CD4-positive, CD25-positive, alpha-beta regulatory T cell (primary cell): ENCODE measurements at regions not wholly inside any gene's neighbourhood (a gene's known extent, or its start where the extent isn't known, plus 50 kb on each side); places are given as distances from the start of the nearest gene placed in this dataset.
"Not testable (repeated sequence)": the region's sequence is repeated elsewhere in the genome, so short reads cannot be mapped to it uniquely, and the experiment has no call there.

Experiments
- ATAC-seq, 2 donors: fragments of 150-1000 bp; cut with Tn5 transposase; one replicate each; pipeline ENCODE4 v1.10.0; 2021; ENCODE audit warnings: low read depth in 2 of 2, moderate number of reproducible peaks in 2 of 2, moderate library complexity in 1 of 2
- DNase-seq, 3 donors: peaks; one replicate each; pipeline versions ENCODE4 v3.0.0 to v3.0.0-alpha.2; 2012 to 2022; ENCODE audit warnings: mixed read lengths in 1 of 3
- H3K27ac ChIP-seq: one replicate; pipeline ENCODE4 v1.7.0; 2013; ENCODE audit warnings: mild to moderate bottlenecking, low read length; ENCODE audit not compliant: insufficient read depth, poor library complexity, severe bottlenecking
- H3K27me3 ChIP-seq: one replicate; pipeline ENCODE4 v1.7.0; 2013; ENCODE audit warnings: low read length; ENCODE audit not compliant: control insufficient read depth, insufficient read depth
- H3K36me3 ChIP-seq: one replicate; pipeline ENCODE4 v1.7.0; 2013; ENCODE audit warnings: mild to moderate bottlenecking, low read length, moderate library complexity; ENCODE audit not compliant: control insufficient read depth, insufficient read depth
- H3K4me1 ChIP-seq: 2 replicates; pipeline ENCODE4 v1.7.0; 2013; ENCODE audit warnings: mild to moderate bottlenecking, low read length; ENCODE audit not compliant: insufficient read depth, control insufficient read depth, poor library complexity, severe bottlenecking
- H3K4me3 ChIP-seq: one replicate; pipeline ENCODE4 v1.7.0; 2013; ENCODE audit warnings: low read depth, mild to moderate bottlenecking, low read length, moderate library complexity
- H3K9me3 ChIP-seq, 2 experiments: 1 replicate in 1 of 2; 2 replicates in 1 of 2; pipeline ENCODE4 v1.7.0; 2013; ENCODE audit warnings: low read length in 2 of 2, mild to moderate bottlenecking in 1 of 2, moderate library complexity in 1 of 2; ENCODE audit not compliant: control insufficient read depth in 2 of 2
- H3K27ac Mint-ChIP-seq, 3 donors: one replicate each; pipeline ENCODE4 v1.8.0; 2020 to 2022; ENCODE audit warnings: mild to moderate bottlenecking in 3 of 3, mixed read lengths in 3 of 3, moderate library complexity in 2 of 3
- H3K27me3 Mint-ChIP-seq: one replicate; pipeline ENCODE4 v1.8.0; 2022; ENCODE audit warnings: mild to moderate bottlenecking, mixed read lengths
- H3K36me3 Mint-ChIP-seq: one replicate; pipeline ENCODE4 v1.8.0; 2020; ENCODE audit warnings: mixed read lengths
- H3K4me1 Mint-ChIP-seq, 4 donors: one replicate each; pipeline ENCODE4 v1.8.0; 2020 to 2022; ENCODE audit warnings: mixed read lengths in 4 of 4, mild to moderate bottlenecking in 1 of 4
- H3K4me3 Mint-ChIP-seq, 4 donors: one replicate each; pipeline ENCODE4 v1.8.0; 2020 to 2022; ENCODE audit warnings: mild to moderate bottlenecking in 4 of 4, mixed read lengths in 4 of 4, moderate library complexity in 3 of 4
- H3K9me3 Mint-ChIP-seq, 7 donors: one replicate each; pipeline ENCODE4 v1.8.0; 2020 to 2022; ENCODE audit warnings: mixed read lengths in 7 of 7, mild to moderate bottlenecking in 3 of 7, moderate library complexity in 2 of 7

DNA sequence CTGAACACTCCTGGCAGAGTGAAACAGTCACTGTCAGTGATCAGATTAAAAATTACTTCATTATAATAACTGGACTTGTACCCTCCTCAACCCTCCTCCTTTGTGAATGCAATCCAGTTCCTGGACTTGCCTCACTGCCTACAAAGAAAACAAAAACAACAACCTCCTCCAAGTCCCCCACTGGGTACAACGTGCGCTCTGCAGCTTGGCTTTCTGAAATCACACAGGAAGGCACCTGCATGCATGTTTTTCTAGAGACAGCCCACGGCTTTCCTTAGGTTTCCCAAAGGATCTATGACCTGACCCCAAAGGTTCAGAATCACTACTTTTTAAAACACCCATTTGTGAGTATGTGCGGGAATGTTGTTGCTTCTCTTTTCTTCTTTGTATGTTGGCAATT is 61.4 kb upstream of the TUBA3E start:
- Histone ChIP-seq H3K36me3 (no peaks in the 10 kb centered on the region), H3K27me3 (peaks cover 6% of the 10 kb centered on the region), H3K9me3 (no peaks in the 10 kb centered on the region), H3K27ac (no peak overlapping the region), H3K4me1 (no peaks in the 10 kb centered on the region), H3K4me3 (no peak overlapping the region)
- ATAC-seq, result no peak
- Mint-ChIP-seq H3K27ac (no peak overlapping the region), H3K36me3 (no peaks in the 10 kb centered on the region), H3K9me3 (no peaks in the 10 kb centered on the region), H3K4me1 (no peaks in the 10 kb centered on the region), H3K4me3 (no peak overlapping the region), H3K27me3 (peaks cover 25% of the 10 kb centered on the region)
- DNase-seq, result no peak

DNA sequence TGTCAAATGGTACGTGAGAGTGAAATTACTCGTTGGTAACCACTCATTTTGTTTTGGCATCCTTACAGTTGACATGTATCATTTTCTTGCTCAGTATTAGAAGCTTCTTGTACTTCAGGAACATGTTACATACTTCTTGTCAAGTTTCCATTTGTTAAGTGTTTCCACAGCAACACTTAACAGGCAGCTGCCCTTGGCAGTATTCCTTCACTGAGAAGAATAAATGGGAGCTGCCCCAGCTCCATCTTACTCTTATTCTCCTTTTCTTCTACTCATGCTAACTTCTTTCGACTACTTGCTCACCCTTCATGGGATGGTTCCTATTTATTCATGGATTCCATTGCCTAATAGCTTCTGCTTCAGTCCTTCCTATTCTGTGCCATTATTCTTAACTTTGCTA is 60.1 kb upstream of the TUBA3E start:
- DNase-seq (no peak), ATAC-seq (no peak)
- Histone ChIP-seq H3K36me3 (no peaks in the 10 kb centered on the region), H3K4me1 (no peaks in the 10 kb centered on the region), H3K27ac (no peak overlapping the region), H3K4me3 (no peak overlapping the region), H3K27me3 (peaks cover 6% of the 10 kb centered on the region), H3K9me3 (no peaks in the 10 kb centered on the region)
- H3K4me3 Mint-ChIP-seq, result no peak overlapping the region
- H3K4me1 Mint-ChIP-seq, result no peaks in the 10 kb centered on the region
- H3K27me3 Mint-ChIP-seq, result peaks cover 26% of the 10 kb centered on the region
- H3K9me3 Mint-ChIP-seq, result no peaks in the 10 kb centered on the region
- H3K36me3 Mint-ChIP-seq, result no peaks in the 10 kb centered on the region
- no peak overlapping the region for H3K27ac Mint-ChIP-seq

DNA sequence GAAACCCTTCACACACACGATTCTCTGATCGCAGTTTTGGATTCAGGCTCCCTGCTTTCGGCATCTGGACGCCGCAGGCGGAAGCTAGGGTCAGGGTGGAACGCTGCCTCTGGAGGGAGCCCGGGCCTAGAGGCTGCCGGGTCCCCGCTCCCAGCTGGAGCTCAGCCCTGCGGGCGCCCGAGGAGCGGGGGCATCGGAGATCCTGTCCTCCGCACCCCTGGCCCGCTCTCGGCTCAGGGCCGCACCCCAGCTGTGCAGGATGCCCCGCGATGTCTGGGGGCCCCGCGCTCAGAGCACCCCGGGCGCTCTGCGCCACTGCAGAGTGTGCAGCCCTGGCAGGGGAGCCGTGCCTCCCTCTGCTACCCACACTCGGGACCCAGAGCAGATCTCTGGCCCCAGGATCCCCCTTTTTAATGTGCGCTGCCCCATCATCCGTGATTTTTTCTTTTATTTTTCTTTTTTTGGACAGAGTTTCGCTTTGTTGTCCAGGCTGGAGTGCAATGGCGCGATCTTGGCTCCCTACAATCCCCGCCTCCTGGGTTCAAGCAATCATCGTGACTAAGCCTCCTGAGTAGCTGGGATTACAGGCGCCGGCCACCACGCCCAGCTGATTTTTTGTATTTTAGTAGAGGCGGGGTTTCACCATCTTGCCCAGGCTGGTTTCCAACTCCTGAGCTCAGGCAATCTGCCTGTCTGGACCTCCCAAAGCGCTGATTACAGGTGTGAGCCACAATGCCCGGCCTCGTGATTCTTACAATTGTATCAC is 54.8 kb upstream of the TUBA3E start:
- H3K27me3 ChIP-seq, result peaks cover 3% of the 10 kb centered on the region
- Mint-ChIP-seq H3K36me3 (no peaks in the 10 kb centered on the region), H3K4me3 (no peak overlapping the region), H3K4me1 (no peaks in the 10 kb centered on the region), H3K27me3 (peaks cover 44% of the 10 kb centered on the region), H3K27ac (peak overlapping the region in 1 of 3 donors; percentile 32), H3K9me3 (no peaks in the 10 kb centered on the region)
- DNase-seq, result no peak
- no peaks in the 10 kb centered on the region for H3K9me3 ChIP-seq
- no peak overlapping the region for H3K4me3 ChIP-seq
- no peak overlapping the region for H3K27ac ChIP-seq
- H3K4me1 ChIP-seq, result no peaks in the 10 kb centered on the region
- ATAC-seq, result no peak
- H3K36me3 ChIP-seq, result no peaks in the 10 kb centered on the region

DNA sequence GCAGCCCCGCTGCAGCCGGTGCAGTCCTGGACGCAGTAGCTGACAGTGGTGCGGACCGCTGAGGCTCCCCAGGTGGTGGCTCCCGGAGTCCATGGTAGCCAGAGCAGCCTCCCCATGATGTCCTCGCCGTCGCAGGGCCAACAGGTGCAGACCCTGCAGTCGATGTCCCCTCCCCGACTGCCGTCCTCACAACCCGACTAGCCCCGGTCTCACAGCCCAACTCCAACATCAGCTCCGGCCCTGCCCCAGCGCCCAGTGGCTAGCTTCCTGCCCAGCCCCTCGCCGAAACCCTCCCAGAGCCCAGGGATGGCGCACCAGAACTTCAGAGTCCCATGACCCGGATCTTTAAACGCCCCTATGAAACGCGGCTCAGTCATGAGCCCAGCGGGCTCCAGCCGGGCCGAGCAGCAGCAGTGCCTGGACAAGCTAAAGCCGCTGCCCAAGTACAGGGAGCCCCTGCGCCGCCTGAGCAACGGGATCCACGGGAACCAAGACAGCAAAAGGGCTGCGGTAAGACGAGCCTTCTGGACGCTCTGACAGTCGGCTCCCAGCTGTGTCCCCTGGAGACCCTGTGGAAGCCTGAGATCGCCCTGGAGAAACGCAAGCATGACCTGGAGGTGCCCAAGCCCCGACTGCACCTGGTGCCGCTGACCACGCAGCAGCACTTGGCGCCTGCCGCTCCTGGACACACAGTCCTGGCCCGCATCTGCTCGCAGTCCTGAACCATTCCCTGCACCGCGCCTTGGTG is 53.8 kb upstream of the TUBA3E start:
- H3K9me3 ChIP-seq, result no peaks in the 10 kb centered on the region
- no peak overlapping the region for H3K27ac Mint-ChIP-seq

DNA sequence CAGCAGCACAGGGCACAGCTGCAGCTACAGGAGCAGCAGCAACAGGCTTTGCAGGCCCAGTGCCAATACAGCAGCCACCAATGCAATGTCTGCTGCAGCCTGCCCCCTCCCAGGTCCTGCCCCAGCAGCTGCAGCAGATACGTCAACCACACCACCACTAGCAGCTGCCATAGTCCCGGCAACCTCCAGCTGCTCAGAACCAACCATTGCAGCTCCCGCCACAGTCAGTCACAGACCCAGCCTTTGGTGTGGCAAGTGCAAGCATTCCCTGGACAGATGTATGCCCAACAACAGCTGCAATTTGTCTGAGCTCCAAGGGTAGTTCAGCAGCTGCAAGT is 53.3 kb upstream of the TUBA3E start:
- Histone ChIP-seq H3K9me3 (no peaks in the 10 kb centered on the region), H3K4me1 (no peaks in the 10 kb centered on the region), H3K27ac (no peak overlapping the region), H3K36me3 (no peaks in the 10 kb centered on the region), H3K27me3 (no peaks in the 10 kb centered on the region), H3K4me3 (no peak overlapping the region)
- Mint-ChIP-seq H3K36me3 (no peaks in the 10 kb centered on the region), H3K9me3 (no peaks in the 10 kb centered on the region), H3K4me1 (no peaks in the 10 kb centered on the region), H3K4me3 (no peak overlapping the region), H3K27me3 (peaks cover 47% of the 10 kb centered on the region), H3K27ac (no peak overlapping the region)
- ATAC-seq (no peak), DNase-seq (no peak)

More for the DNA sequence above, 53.8 kb upstream of the TUBA3E start:
- no peaks in the 10 kb centered on the region for H3K36me3 ChIP-seq
- Mint-ChIP-seq H3K4me3 (no peak overlapping the region), H3K27me3 (peaks cover 44% of the 10 kb centered on the region), H3K36me3 (no peaks in the 10 kb centered on the region), H3K9me3 (no peaks in the 10 kb centered on the region), H3K4me1 (no peaks in the 10 kb centered on the region)
- H3K27me3 ChIP-seq, result no peaks in the 10 kb centered on the region
- no peak overlapping the region for H3K4me3 ChIP-seq
- ATAC-seq (no peak), DNase-seq (no peak)
- no peak overlapping the region for H3K27ac ChIP-seq
- H3K4me1 ChIP-seq, result no peaks in the 10 kb centered on the region

DNA sequence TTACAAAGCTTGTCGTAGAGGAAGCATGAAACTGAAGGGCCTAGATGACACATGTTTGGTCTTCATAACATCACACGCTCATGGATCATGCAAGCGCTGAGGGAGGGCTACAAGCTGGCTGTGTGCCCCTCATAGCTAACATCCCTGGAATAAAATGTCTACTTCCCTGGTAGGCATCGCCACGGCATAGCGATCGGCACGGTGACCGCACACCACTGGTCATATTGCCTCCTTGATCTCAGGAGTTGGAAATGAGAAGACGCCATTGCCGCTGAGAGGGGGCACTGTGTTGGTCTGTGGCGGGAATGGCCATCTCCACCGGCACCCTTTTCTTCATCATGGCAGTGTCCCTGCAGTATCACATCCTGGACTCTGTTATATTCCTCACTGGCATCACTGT is 50.1 kb upstream of the TUBA3E start:
- not testable (repeated sequence) for H3K36me3 Mint-ChIP-seq, H3K27ac Mint-ChIP-seq, H3K4me3 Mint-ChIP-seq, H3K4me1 ChIP-seq, H3K36me3 ChIP-seq, H3K27ac ChIP-seq, H3K9me3 Mint-ChIP-seq, H3K4me3 ChIP-seq, ATAC-seq, DNase-seq, H3K27me3 ChIP-seq, H3K4me1 Mint-ChIP-seq, H3K9me3 ChIP-seq
- peaks cover 52% of the 10 kb centered on the region for H3K27me3 Mint-ChIP-seq
